ENCODE measurements at regions not wholly inside any gene's neighbourhood (a gene's known extent, or its start where the extent isn't known, plus 50 kb on each side); places are given as distances from the start of the nearest gene placed in this dataset.

- TF ChIP-seq EZH2phosphoT487 (IDR thresholded peaks at IDR 0.05; ENCODE audit: borderline replicate concordance) (no peak), POLR2AphosphoS5 (IDR thresholded peaks at IDR 0.05; ENCODE audit: low read depth, low read length) (no peak), YY1 (IDR thresholded peaks at IDR 0.05; ENCODE audit: extremely low read depth, insufficient replicate concordance, low read depth, low read length) (no peak), CTCF (IDR thresholded peaks at IDR 0.05 in 2 of 3, conservative IDR thresholded peaks at IDR 0.05 in 1 of 3; ENCODE audit: borderline replicate concordance in 1 of 3, insufficient read depth in 1 of 3, low read depth in 2 of 3, low read length in 2 of 3) (no peak), RAD21 (IDR thresholded peaks at IDR 0.05; ENCODE audit: low read depth) (no peak)
Measured at GRCh38 chr6:94680669-94681212, 896.6 kb upstream of the MANEA start.

Measured in HCT116 (cell line).